ENCODE measurements at regions not wholly inside any gene's neighbourhood (a gene's known extent, or its start where the extent isn't known, plus 50 kb on each side); places are given as distances from the start of the nearest gene placed in this dataset.

DNA sequence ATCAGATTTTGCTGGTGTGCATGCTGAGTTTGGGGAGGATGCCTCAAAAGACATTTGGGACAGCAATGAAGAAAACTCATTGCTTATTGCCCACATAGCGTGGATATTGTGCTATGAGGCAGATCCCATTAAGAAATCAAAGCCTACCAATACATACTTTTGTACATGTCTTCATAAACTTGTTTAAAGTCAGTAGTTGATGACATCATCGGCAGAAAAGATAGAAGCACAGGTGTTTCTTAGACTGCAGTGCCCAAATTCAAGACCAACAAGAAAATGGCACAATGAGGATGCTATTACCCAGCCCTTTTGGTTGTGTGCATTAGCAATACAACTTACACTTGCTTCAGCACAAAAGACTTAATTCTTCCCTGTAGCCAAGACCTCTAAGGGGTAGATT, 428.7 kb upstream of the RARB start:
- in situ Hi-C loops (cut with MboI) (no loop called here), intact Hi-C loops (cut with micrococcal nuclease; ENCODE audit: unreplicated experiment) (no loop called here)
- ChIA-PET POLR2A (no interaction called here), RAD21 (ENCODE audit: unreplicated experiment) (no interaction called here), SMC1A (ENCODE audit: uncharacterized antibody, unreplicated experiment) (interaction anchor here (1.0 kb wide), 1 partner anchor 8 kb away, joined by 3 read pairs; no protein-coding TSS in a partner anchor), CTCF (no interaction called here)
- FAIRE-seq (no peak), ATAC-seq (no peak), DNase-seq (ENCODE audit: low read depth, low spot score) (no peak)
- no peaks in the 10 kb centered on the region for H3K27me3 ChIP-seq (replicated peaks in 1 of 2; ENCODE audit: control insufficient read depth in 2 of 2, insufficient read depth in 2 of 2, low read length in 1 of 2)
- BruUV-seq (replicated peaks) = no TSS peak
- TF ChIP-seq IRF4 (IDR thresholded peaks at IDR 0.05; ENCODE audit: low read depth, low read length) = no peak
- TF ChIP-seq, protein P1, sequence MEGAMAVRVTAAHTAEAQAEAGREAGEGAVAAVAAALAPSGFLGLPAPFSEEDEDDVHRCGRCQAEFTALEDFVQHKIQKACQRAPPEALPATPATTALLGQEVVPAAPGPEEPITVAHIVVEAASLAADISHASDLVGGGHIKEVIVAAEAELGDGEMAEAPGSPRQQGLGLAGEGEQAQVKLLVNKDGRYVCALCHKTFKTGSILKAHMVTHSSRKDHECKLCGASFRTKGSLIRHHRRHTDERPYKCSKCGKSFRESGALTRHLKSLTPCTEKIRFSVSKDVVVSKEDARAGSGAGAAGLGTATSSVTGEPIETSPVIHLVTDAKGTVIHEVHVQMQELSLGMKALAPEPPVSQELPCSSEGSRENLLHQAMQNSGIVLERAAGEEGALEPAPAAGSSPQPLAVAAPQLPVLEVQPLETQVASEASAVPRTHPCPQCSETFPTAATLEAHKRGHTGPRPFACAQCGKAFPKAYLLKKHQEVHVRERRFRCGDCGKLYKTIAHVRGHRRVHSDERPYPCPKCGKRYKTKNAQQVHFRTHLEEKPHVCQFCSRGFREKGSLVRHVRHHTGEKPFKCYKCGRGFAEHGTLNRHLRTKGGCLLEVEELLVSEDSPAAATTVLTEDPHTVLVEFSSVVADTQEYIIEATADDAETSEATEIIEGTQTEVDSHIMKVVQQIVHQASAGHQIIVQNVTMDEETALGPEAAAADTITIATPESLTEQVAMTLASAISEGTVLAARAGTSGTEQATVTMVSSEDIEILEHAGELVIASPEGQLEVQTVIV (IDR thresholded peaks at IDR 0.05; ENCODE audit: borderline replicate concordance, partially characterized antibody) = no peak
- no peak for TF ChIP-seq RAD21 (IDR thresholded peaks at IDR 0.05; ENCODE audit: insufficient read depth, low read depth, low read length)
- no peak for TF ChIP-seq ZBED1 (IDR thresholded peaks at IDR 0.05; ENCODE audit: borderline replicate concordance)
- TF ChIP-seq, protein P2, sequence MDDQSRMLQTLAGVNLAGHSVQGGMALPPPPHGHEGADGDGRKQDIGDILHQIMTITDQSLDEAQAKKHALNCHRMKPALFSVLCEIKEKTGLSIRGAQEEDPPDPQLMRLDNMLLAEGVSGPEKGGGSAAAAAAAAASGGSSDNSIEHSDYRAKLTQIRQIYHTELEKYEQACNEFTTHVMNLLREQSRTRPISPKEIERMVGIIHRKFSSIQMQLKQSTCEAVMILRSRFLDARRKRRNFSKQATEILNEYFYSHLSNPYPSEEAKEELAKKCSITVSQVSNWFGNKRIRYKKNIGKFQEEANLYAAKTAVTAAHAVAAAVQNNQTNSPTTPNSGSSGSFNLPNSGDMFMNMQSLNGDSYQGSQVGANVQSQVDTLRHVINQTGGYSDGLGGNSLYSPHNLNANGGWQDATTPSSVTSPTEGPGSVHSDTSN (IDR thresholded peaks at IDR 0.05; ENCODE audit: insufficient replicate concordance, low read depth, low read length) = no peak
- TF ChIP-seq ZNF207 (IDR thresholded peaks at IDR 0.05; ENCODE audit: borderline replicate concordance) = no peak
- TF ChIP-seq NRF1 (conservative IDR thresholded peaks at IDR 0.05; ENCODE audit: low read depth, low read length) = no peak
- no peak for TF ChIP-seq BRCA1 (IDR thresholded peaks at IDR 0.05; ENCODE audit: low read depth, low read length)
- no peak for TF ChIP-seq ZNF217 (IDR thresholded peaks at IDR 0.05)
- no peak for TF ChIP-seq CBX5 (IDR thresholded peaks at IDR 0.05; ENCODE audit: low read depth)
- TF ChIP-seq NFXL1 (IDR thresholded peaks at IDR 0.05; ENCODE audit: borderline replicate concordance) = no peak
- H3K4me3 ChIP-seq = no peak overlapping the region
- H4K20me1 ChIP-seq (ENCODE audit: control insufficient read depth, insufficient read depth) = no peaks in the 10 kb centered on the region
- no peaks in the 10 kb centered on the region for H3K9me3 ChIP-seq (replicated peaks; ENCODE audit: control insufficient read depth, insufficient read depth, low read length)
- no peak overlapping the region for H3K27ac ChIP-seq (ENCODE audit: control insufficient read depth, insufficient read depth)
- no peak overlapping the region for H2AFZ ChIP-seq (ENCODE audit: control insufficient read depth, low read depth, low read length)
- no peaks in the 10 kb centered on the region for H3K36me3 ChIP-seq (ENCODE audit: control insufficient read depth in 2 of 2, insufficient read depth in 2 of 2, low read length in 1 of 2)
- H3K79me2 ChIP-seq (ENCODE audit: control insufficient read depth, insufficient read depth, low read length) = no peaks in the 10 kb centered on the region
- H3K4me2 ChIP-seq (ENCODE audit: control insufficient read depth, insufficient read depth) = no peak overlapping the region
- no peaks in the 10 kb centered on the region for H3K4me1 ChIP-seq (ENCODE audit: control insufficient read depth, insufficient read depth, low read length)
- WGBS (ENCODE audit: insufficient coverage, insufficient replicate concordance, low lambda C conversion rate, missing lambda C conversion rate) = 0% methylated on average over 2 of the region's 2 CpGs
- no peak overlapping the region for H3K9ac ChIP-seq (ENCODE audit: control insufficient read depth, insufficient read depth, low read length)

Data from GM12878 (cell line).